Cardiac fibroblast (primary cell): ENCODE measurements at regions not wholly inside any gene's neighbourhood (a gene's known extent, or its start where the extent isn't known, plus 50 kb on each side); places are given as distances from the start of the nearest gene placed in this dataset.
A peak's percentile ranks its signal among the peaks of the same experiment; 100 is the strongest.

Source experiments
- DNase-seq, 2 donors: peaks; one replicate each; pipeline versions ENCODE4 v3.0.0 to v3.0.0-alpha.2; 2010; ENCODE audit warnings: low read depth in 2 of 2
- H3K4me3 ChIP-seq, 2 donors: replicated peaks in 1 of 2; 1 replicate in 1 of 2; 2 replicates in 1 of 2; pipeline ENCODE4 v1.5.1; 2011; ENCODE audit warnings: low read depth in 2 of 2, low read length in 2 of 2, mild to moderate bottlenecking in 2 of 2, moderate library complexity in 1 of 2
- CTCF ChIP-seq: IDR thresholded peaks from one replicate; pipeline ENCODE4 v1.5.1; 2011; ENCODE audit warnings: low read depth, mild to moderate bottlenecking, low read length, inconsistent platforms

- TF ChIP-seq CTCF = no peak
- no peak overlapping the region for H3K4me3 ChIP-seq
- peak in 1 of 2 donors; percentile 6 for DNase-seq
Measured at GRCh38 chr1:82321794-82322193, 521.1 kb downstream of the ADGRL2 start.

GRCh38 chr1:82319546-82319945 is 518.8 kb downstream of the ADGRL2 start:
- DNase-seq = peak; percentile 42 to 47
- no peak for TF ChIP-seq CTCF
- no peak overlapping the region for H3K4me3 ChIP-seq

- no peak for TF ChIP-seq CTCF
- H3K4me3 ChIP-seq = no peak overlapping the region
- peak; percentile 39 to 76 for DNase-seq
Measured at GRCh38 chr1:82318921-82319320, 518.2 kb downstream of the ADGRL2 start.

GRCh38 chr1:82318265-82318664 is 517.5 kb downstream of the ADGRL2 start:
- no peak for TF ChIP-seq CTCF
- peak; percentile 15 to 70 for DNase-seq
- no peak overlapping the region for H3K4me3 ChIP-seq

GRCh38 chr1:82317671-82318070 is 516.9 kb downstream of the ADGRL2 start:
- H3K4me3 ChIP-seq = no peak overlapping the region
- DNase-seq = peak; percentile 9 to 74
- no peak for TF ChIP-seq CTCF

GRCh38 chr1:82299656-82300055 is 498.9 kb downstream of the ADGRL2 start:
- no peak overlapping the region for H3K4me3 ChIP-seq
- TF ChIP-seq CTCF = no peak
- DNase-seq = no peak

- TF ChIP-seq CTCF = no peak
- DNase-seq = no peak
- no peak overlapping the region for H3K4me3 ChIP-seq
Measured at GRCh38 chr1:82299056-82299455, 498.3 kb downstream of the ADGRL2 start.
